ENCODE measurements at regions not wholly inside any gene's neighbourhood (a gene's known extent, or its start where the extent isn't known, plus 50 kb on each side); places are given as distances from the start of the nearest gene placed in this dataset.

DNA sequence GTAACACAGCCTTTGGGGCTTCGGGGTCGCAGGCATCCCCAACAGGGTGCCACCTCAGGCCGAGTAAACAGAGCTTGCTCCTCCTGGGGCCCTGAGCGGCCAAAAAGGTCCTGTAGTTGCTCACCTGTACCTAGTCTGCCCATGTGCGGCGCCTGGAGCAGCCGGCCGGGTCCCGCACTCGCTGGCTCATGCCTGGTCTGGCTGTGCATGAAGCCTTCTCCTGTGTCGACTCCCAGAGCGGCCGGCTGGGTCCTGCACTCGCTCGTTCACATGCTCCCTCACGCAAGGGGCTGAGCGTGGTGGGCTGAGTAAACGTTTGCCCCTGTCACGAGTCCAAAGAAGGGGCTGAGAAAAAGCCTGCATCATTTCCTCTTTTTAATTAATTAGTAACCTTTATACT, 162.4 kb upstream of the TUT7 start:
- intact Hi-C loops (cut with micrococcal nuclease; ENCODE audit: unreplicated experiment) = no loop called here
- no peaks in the 10 kb centered on the region for H3K27me3 ChIP-seq (ENCODE audit: insufficient read depth, low read depth)
- TF ChIP-seq EZH2 (IDR thresholded peaks at IDR 0.05; ENCODE audit: low read depth) (no peak), CTCF (conservative IDR thresholded peaks at IDR 0.05) (no peak)
- H3K36me3 ChIP-seq (ENCODE audit: low read depth) = no peaks in the 10 kb centered on the region
- no peak overlapping the region for H3K27ac ChIP-seq
- no peak overlapping the region for H2AFZ ChIP-seq
- H3K9me2 ChIP-seq (ENCODE audit: insufficient read depth) = no peaks in the 10 kb centered on the region
- no peak for DNase-seq
- ChIA-PET CTCF (no interaction called here), POLR2A (ENCODE audit: unreplicated experiment) (no interaction called here)
- H3K4me3 ChIP-seq = no peak overlapping the region
- H3K4me2 ChIP-seq = no peak overlapping the region
- no peaks in the 10 kb centered on the region for H3F3A ChIP-seq (ENCODE audit: insufficient read depth, low read depth)
- BruUV-seq (replicated peaks) = no TSS peak
- H3K4me1 ChIP-seq (replicated peaks; ENCODE audit: insufficient read depth) = no peaks in the 10 kb centered on the region
- H3K79me2 ChIP-seq (ENCODE audit: low read depth) = no peaks in the 10 kb centered on the region
- H4K20me1 ChIP-seq (ENCODE audit: insufficient read depth) = no peaks in the 10 kb centered on the region
- H3K9me3 ChIP-seq (ENCODE audit: insufficient read depth, low read depth) = no peaks in the 10 kb centered on the region

- no peak overlapping the region for H2AFZ ChIP-seq
- no peaks in the 10 kb centered on the region for H3K4me1 ChIP-seq (replicated peaks; ENCODE audit: insufficient read depth)
- no peaks in the 10 kb centered on the region for H3K79me2 ChIP-seq (ENCODE audit: low read depth)
- H3K4me2 ChIP-seq = no peak overlapping the region
- ChIA-PET CTCF (no interaction called here), POLR2A (ENCODE audit: unreplicated experiment) (no interaction called here)
- no peak for DNase-seq
- TF ChIP-seq EZH2 (IDR thresholded peaks at IDR 0.05; ENCODE audit: low read depth) (no peak), CTCF (conservative IDR thresholded peaks at IDR 0.05) (no peak)
- no peaks in the 10 kb centered on the region for H3K9me3 ChIP-seq (ENCODE audit: insufficient read depth, low read depth)
- no peak overlapping the region for H3K4me3 ChIP-seq
- no peaks in the 10 kb centered on the region for H3K9me2 ChIP-seq (ENCODE audit: insufficient read depth)
- no peaks in the 10 kb centered on the region for H4K20me1 ChIP-seq (ENCODE audit: insufficient read depth)
- H3K27ac ChIP-seq = no peak overlapping the region
- H3F3A ChIP-seq (ENCODE audit: insufficient read depth, low read depth) = no peaks in the 10 kb centered on the region
- intact Hi-C loops (cut with micrococcal nuclease; ENCODE audit: unreplicated experiment) = no loop called here
- no peaks in the 10 kb centered on the region for H3K27me3 ChIP-seq (ENCODE audit: insufficient read depth, low read depth)
- no TSS peak for BruUV-seq (replicated peaks)
- H3K36me3 ChIP-seq (ENCODE audit: low read depth) = no peaks in the 10 kb centered on the region
Measured at GRCh38 chr9:86515221-86515620, 161.0 kb upstream of the TUT7 start.

GRCh38 chr9:86513429-86513828, 159.2 kb upstream of the TUT7 start:
- POLR2A ChIA-PET (ENCODE audit: unreplicated experiment) = no interaction called here
- Histone ChIP-seq H3K9me2 (ENCODE audit: insufficient read depth) (no peaks in the 10 kb centered on the region), H3F3A (ENCODE audit: insufficient read depth, low read depth) (no peaks in the 10 kb centered on the region), H4K20me1 (ENCODE audit: insufficient read depth) (no peaks in the 10 kb centered on the region), H3K4me2 (no peak overlapping the region), H3K27me3 (ENCODE audit: insufficient read depth, low read depth) (no peaks in the 10 kb centered on the region), H3K79me2 (ENCODE audit: low read depth) (no peaks in the 10 kb centered on the region), H3K27ac (no peak overlapping the region), H2AFZ (no peak overlapping the region), H3K4me1 (replicated peaks; ENCODE audit: insufficient read depth) (no peaks in the 10 kb centered on the region), H3K4me3 (no peak overlapping the region), H3K36me3 (ENCODE audit: low read depth) (no peaks in the 10 kb centered on the region), H3K9me3 (ENCODE audit: insufficient read depth, low read depth) (no peaks in the 10 kb centered on the region)
- CTCF ChIA-PET = no interaction called here
- intact Hi-C loops (cut with micrococcal nuclease; ENCODE audit: unreplicated experiment) = no loop called here
- no TSS peak for BruUV-seq (replicated peaks)
- no peak for TF ChIP-seq CTCF (conservative IDR thresholded peaks at IDR 0.05)
- DNase-seq = no peak

All from PC-9 (cell line).